Upper lobe of left lung (tissue), 4 donors: ENCODE measurements at regions not wholly inside any gene's neighbourhood (a gene's known extent, or its start where the extent isn't known, plus 50 kb on each side); places are given as distances from the start of the nearest gene placed in this dataset.

ENCODE experiments used
- EP300 ChIP-seq, 4 donors: sonication (generic); formaldehyde crosslinking; IDR thresholded peaks; one replicate each; pipeline ENCODE4 v1.5.1; 2017; ENCODE audit warnings: antibody characterized with exemption in 4 of 4, control low read depth in 2 of 4
- POLR2AphosphoS5 ChIP-seq, 2 donors: sonication (generic); formaldehyde crosslinking; IDR thresholded peaks; one replicate each; pipeline ENCODE4 v1.5.1; 2017; ENCODE audit warnings: antibody characterized with exemption in 2 of 2

GRCh38 chr4:185955151-185955770 is 113.7 kb upstream of the TLR3 start:
- no peak for TF ChIP-seq POLR2AphosphoS5 (IDR thresholded peaks at IDR 0.05)
- TF ChIP-seq EP300 (IDR thresholded peaks at IDR 0.05), result no peak
